ENCODE measurements at regions not wholly inside any gene's neighbourhood (a gene's known extent, or its start where the extent isn't known, plus 50 kb on each side); places are given as distances from the start of the nearest gene placed in this dataset.

DNA sequence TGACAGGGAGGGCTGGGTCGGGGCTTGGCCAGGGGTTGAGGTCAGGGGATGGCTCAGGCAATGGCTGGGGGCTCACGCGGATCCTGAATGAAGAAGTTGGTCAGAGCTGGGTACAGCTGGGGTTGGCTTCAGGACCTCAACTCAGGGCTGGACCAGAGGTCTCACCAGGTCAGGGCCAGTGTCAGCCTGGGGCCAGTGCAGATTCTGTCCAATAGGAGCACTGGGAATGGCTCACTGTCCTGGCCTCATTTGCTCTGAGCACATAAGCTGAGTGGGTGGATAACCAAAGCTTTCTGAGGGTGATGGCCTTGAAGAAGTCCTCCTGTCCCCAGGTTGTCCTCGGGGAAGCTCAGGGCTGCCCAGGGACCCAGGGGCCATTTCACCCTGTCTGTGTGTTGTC, 54.9 kb upstream of the PCBD1 start:
- Histone ChIP-seq H3K27me3 (ENCODE audit: control insufficient read depth, insufficient read depth, low read length) (peaks cover 52% of the 10 kb centered on the region), H3K4me1 (ENCODE audit: control insufficient read depth, insufficient read depth, low read length) (no peaks in the 10 kb centered on the region), H4K91ac (ENCODE audit: insufficient read depth, low read depth, low read length) (no peak overlapping the region), H3K79me1 (ENCODE audit: low read depth in 1 of 2, low read length in 2 of 2) (no peaks in the 10 kb centered on the region), H3K4me3 (ENCODE audit: insufficient read depth, low read depth, low read length) (no peak overlapping the region), H3K4me2 (ENCODE audit: low read depth, low read length) (no peak overlapping the region), H4K8ac (ENCODE audit: low read depth in 2 of 2, low read length in 2 of 2) (no peak overlapping the region), H2AK9ac (replicated peaks; ENCODE audit: low read depth, low read length, poor library complexity) (peak overlapping the region; percentile 65), H2BK5ac (ENCODE audit: low read depth, low read length, poor library complexity, severe bottlenecking) (no peak overlapping the region), H3K18ac (ENCODE audit: low read depth, low read length) (no peak overlapping the region), H3K14ac (replicated peaks; ENCODE audit: low read depth, low read length) (no peak overlapping the region), H3K9ac (ENCODE audit: low read depth, low read length) (no peak overlapping the region), H3K56ac (ENCODE audit: extremely low read depth, insufficient read depth, low read length) (no peak overlapping the region), H2BK15ac (ENCODE audit: low read depth, low read length) (no peak overlapping the region), H4K20me1 (ENCODE audit: insufficient read depth, low read length) (no peaks in the 10 kb centered on the region), H3K9me1 (ENCODE audit: insufficient read depth, low read length) (no peaks in the 10 kb centered on the region), H3K23ac (ENCODE audit: low read depth, low read length) (no peak overlapping the region), H3K9me3 (ENCODE audit: control insufficient read depth, insufficient read depth, low read length) (no peaks in the 10 kb centered on the region), H3K4ac (ENCODE audit: low read depth, low read length) (no peak overlapping the region), H2BK20ac (ENCODE audit: low read depth, low read length) (no peak overlapping the region), H2AK5ac (ENCODE audit: low read depth, low read length) (no peak overlapping the region), H2BK120ac (ENCODE audit: low read depth, low read length) (no peak overlapping the region), H2AFZ (replicated peaks; ENCODE audit: low read length, poor library complexity) (no peak overlapping the region), H3K36me3 (ENCODE audit: control insufficient read depth, insufficient read depth, low read length) (no peaks in the 10 kb centered on the region), H4K5ac (ENCODE audit: low read depth, low read length) (no peak overlapping the region), H3K27ac (ENCODE audit: insufficient read depth, low read length) (no peak overlapping the region)
- intact Hi-C loops (cut with micrococcal nuclease): no loop called here
- WGBS, 2 experiments (ENCODE audit: extremely low coverage in 2 of 2, insufficient read length in 1 of 2): 100% methylated on average over 2 of the region's 4 CpGs; no CpG with 5 or more reads in 1 of the 2 experiments
- ATAC-seq (ENCODE audit: low read depth) (no peak), DNase-seq (no peak)
- dilution Hi-C loops (cut with HindIII; ENCODE audit: low sequenced_read_pairs, unreplicated experiment): no loop called here
- POLR2A ChIA-PET (ENCODE audit: unreplicated experiment): no interaction called here
- in situ Hi-C loops (cut with MboI; ENCODE audit: low sequenced_read_pairs): no loop called here
- BruUV-seq (replicated peaks): no TSS peak
- CTCF ChIA-PET: no interaction called here
- TF ChIP-seq MXI1 (IDR thresholded peaks at IDR 0.05; ENCODE audit: borderline replicate concordance, low read depth, low read length) (no peak), CEBPB (IDR thresholded peaks at IDR 0.05; ENCODE audit: low read depth, low read length) (no peak), POLR2A (IDR thresholded peaks at IDR 0.05; ENCODE audit: low read depth, low read length) (no peak), NFE2L2 (IDR thresholded peaks at IDR 0.05; ENCODE audit: low read depth, low read length) (no peak), BHLHE40 (IDR thresholded peaks at IDR 0.05; ENCODE audit: low read depth, low read length) (no peak), MAZ (IDR thresholded peaks at IDR 0.05; ENCODE audit: borderline replicate concordance, low read depth, low read length) (no peak), RFX5 (IDR thresholded peaks at IDR 0.05; ENCODE audit: low read depth, low read length) (no peak), FOS (IDR thresholded peaks at IDR 0.05; ENCODE audit: low read depth, low read length) (no peak), ELK1 (IDR thresholded peaks at IDR 0.05; ENCODE audit: borderline replicate concordance, low read depth, low read length) (no peak), MAFK (IDR thresholded peaks at IDR 0.05; ENCODE audit: low read depth, low read length) (no peak), RCOR1 (IDR thresholded peaks at IDR 0.05; ENCODE audit: insufficient replicate concordance, low read length) (no peak)
- TF ChIP-seq, protein P1, sequence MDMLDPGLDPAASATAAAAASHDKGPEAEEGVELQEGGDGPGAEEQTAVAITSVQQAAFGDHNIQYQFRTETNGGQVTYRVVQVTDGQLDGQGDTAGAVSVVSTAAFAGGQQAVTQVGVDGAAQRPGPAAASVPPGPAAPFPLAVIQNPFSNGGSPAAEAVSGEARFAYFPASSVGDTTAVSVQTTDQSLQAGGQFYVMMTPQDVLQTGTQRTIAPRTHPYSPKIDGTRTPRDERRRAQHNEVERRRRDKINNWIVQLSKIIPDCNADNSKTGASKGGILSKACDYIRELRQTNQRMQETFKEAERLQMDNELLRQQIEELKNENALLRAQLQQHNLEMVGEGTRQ (IDR thresholded peaks at IDR 0.05; ENCODE audit: low read depth, low read length): no peak

Data from IMR-90 (cell line).